CD14-positive monocyte (primary cell): ENCODE measurements at regions not wholly inside any gene's neighbourhood (a gene's known extent, or its start where the extent isn't known, plus 50 kb on each side); places are given as distances from the start of the nearest gene placed in this dataset.

ENCODE experiments used
- DNase-seq, 3 donors: peaks; one replicate each; pipeline ENCODE4 v3.0.0-alpha.2; 2011 to 2022
- H2AFZ ChIP-seq: 2 replicates; pipeline ENCODE4 v1.6.0; 2012; ENCODE audit warnings: mild to moderate bottlenecking, low read depth, low read length, inconsistent platforms; ENCODE audit not compliant: insufficient read depth, poor library complexity, severe bottlenecking
- H3K27ac ChIP-seq, 2 donors: 1 replicate in 1 of 2; 2 replicates in 1 of 2; pipeline ENCODE4 v1.5.1; 2012 to 2013; ENCODE audit warnings: low read length in 2 of 2, control low read depth in 1 of 2, inconsistent platforms in 1 of 2, low read depth in 1 of 2, mild to moderate bottlenecking in 1 of 2
- H3K27me3 ChIP-seq, 2 donors: one replicate each; pipeline versions ENCODE4 v1.6.0 to v1.6.1; 2011 to 2013; ENCODE audit warnings: low read length in 2 of 2; ENCODE audit not compliant: control insufficient read depth in 2 of 2, insufficient read depth in 2 of 2
- H3K36me3 ChIP-seq, 2 donors: replicated peaks in 1 of 2; 1 replicate in 1 of 2; 2 replicates in 1 of 2; pipeline versions ENCODE4 v1.5.1 to v1.6.1; 2012 to 2013; ENCODE audit warnings: low read length in 2 of 2, control low read depth in 1 of 2, inconsistent platforms in 1 of 2, mild to moderate bottlenecking in 1 of 2; ENCODE audit not compliant: insufficient read depth in 2 of 2, control insufficient read depth in 1 of 2
- H3K4me1 ChIP-seq, 2 donors: 1 replicate in 1 of 2; 2 replicates in 1 of 2; pipeline versions ENCODE4 v1.5.1 to v1.6.1; 2012 to 2013; ENCODE audit warnings: low read length in 2 of 2, control low read depth in 1 of 2, inconsistent platforms in 1 of 2, mild to moderate bottlenecking in 1 of 2, moderate library complexity in 1 of 2; ENCODE audit not compliant: insufficient read depth in 2 of 2, control insufficient read depth in 1 of 2
- H3K4me2 ChIP-seq: replicated peaks from 2 replicates; pipeline ENCODE3; 2012; ENCODE audit warnings: low read length, moderate library complexity, mild to moderate bottlenecking; ENCODE audit not compliant: poor library complexity, severe bottlenecking; ENCODE audit errors: extremely low read depth
- H3K4me3 ChIP-seq, 3 experiments: fragments of 200-600 bp in 1 of 3; sonication (generic) in 1 of 3; replicated peaks in 1 of 3; 1 replicate in 2 of 3; 2 replicates in 1 of 3; pipeline ENCODE4 v1.5.1; 2011 to 2013; ENCODE audit warnings: low read length in 3 of 3, mild to moderate bottlenecking in 3 of 3, control low read depth in 2 of 3, low read depth in 2 of 3, inconsistent platforms in 1 of 3, moderate library complexity in 1 of 3
- H3K79me2 ChIP-seq: 2 replicates; pipeline ENCODE4 v1.6.0; 2012; ENCODE audit warnings: mild to moderate bottlenecking, control low read depth, inconsistent platforms, low read length, moderate library complexity; ENCODE audit not compliant: insufficient read depth
- H3K9ac ChIP-seq: 2 replicates; pipeline ENCODE4 v1.6.0; 2017; ENCODE audit warnings: low read length, mild to moderate bottlenecking; ENCODE audit not compliant: insufficient read depth, poor library complexity, severe bottlenecking
- H3K9me3 ChIP-seq, 2 donors: replicated peaks in 1 of 2; 1 replicate in 1 of 2; 2 replicates in 1 of 2; pipeline versions ENCODE4 v1.5.1 to v1.6.1; 2012 to 2013; ENCODE audit warnings: low read length in 2 of 2, control low read depth in 1 of 2; ENCODE audit not compliant: control insufficient read depth in 1 of 2, insufficient read depth in 1 of 2
- H4K20me1 ChIP-seq: 2 replicates; pipeline ENCODE4 v1.6.0; 2012; ENCODE audit warnings: mild to moderate bottlenecking, low read length, control low read depth, moderate library complexity; ENCODE audit not compliant: insufficient read depth
- H3K27ac Mint-ChIP-seq, 7 donors: one replicate each; pipeline ENCODE4 v1.8.0; 2020; ENCODE audit warnings: mild to moderate bottlenecking in 7 of 7, mixed read lengths in 7 of 7, moderate library complexity in 6 of 7, inconsistent platforms in 2 of 7
- H3K27me3 Mint-ChIP-seq, 3 donors: one replicate each; pipeline ENCODE4 v1.8.0; 2021 to 2022; ENCODE audit warnings: low read depth in 3 of 3, mild to moderate bottlenecking in 3 of 3, mixed read lengths in 3 of 3, moderate library complexity in 3 of 3, inconsistent platforms in 1 of 3
- H3K36me3 Mint-ChIP-seq, 2 donors: one replicate each; pipeline ENCODE4 v1.8.0; 2020; ENCODE audit warnings: mixed read lengths in 2 of 2, inconsistent platforms in 1 of 2, mild to moderate bottlenecking in 1 of 2
- H3K4me1 Mint-ChIP-seq: one replicate; pipeline ENCODE4 v1.8.0; 2020; ENCODE audit warnings: mild to moderate bottlenecking, mixed read lengths
- H3K4me3 Mint-ChIP-seq, 2 donors: one replicate each; pipeline ENCODE4 v1.8.0; 2020; ENCODE audit warnings: mild to moderate bottlenecking in 2 of 2, mixed read lengths in 2 of 2, moderate library complexity in 1 of 2
- H3K9me3 Mint-ChIP-seq, 7 donors: one replicate each; pipeline ENCODE4 v1.8.0; 2020 to 2022; ENCODE audit warnings: mixed read lengths in 7 of 7, mild to moderate bottlenecking in 6 of 7, moderate library complexity in 6 of 7, inconsistent platforms in 2 of 7
- CTCF ChIP-seq: fragments of 200-600 bp; IDR thresholded peaks from one replicate; pipeline ENCODE4 v1.8.0; 2022; ENCODE audit warnings: antibody characterized with exemption, mild to moderate bottlenecking
- WGBS: methylation state at CpG from one replicate; pipeline ENCODE4 v1.1.5; 2013; ENCODE audit warnings: missing lambda C conversion rate; ENCODE audit not compliant: insufficient coverage; 5-methylcytosine and 5-hydroxymethylcytosine counted together
- intact Hi-C, 2 donors: fragments of 100-400 bp; cut with micrococcal nuclease; formaldehyde crosslinking; loops; one replicate each; pipeline versions ENCODE4 v1.15.0 to v1.15.1; 2023

GRCh38 chr12:25639406-25639805 is 86.3 kb upstream of the LMNTD1 start:
- TF ChIP-seq CTCF = no peak
- Histone ChIP-seq H4K20me1 (no peaks in the 10 kb centered on the region), H3K4me2 (no peak overlapping the region), H3K9ac (no peak overlapping the region), H3K4me3 (no peak overlapping the region), H3K4me1 (no peaks in the 10 kb centered on the region), H3K27ac (no peak overlapping the region), H2AFZ (no peak overlapping the region), H3K79me2 (no peaks in the 10 kb centered on the region), H3K9me3 (no peaks in the 10 kb centered on the region), H3K27me3 (no peaks in the 10 kb centered on the region), H3K36me3 (no peaks in the 10 kb centered on the region)
- no peaks in the 10 kb centered on the region for H3K4me1 Mint-ChIP-seq
- H3K27me3 Mint-ChIP-seq = no peaks in the 10 kb centered on the region
- no peaks in the 10 kb centered on the region for H3K36me3 Mint-ChIP-seq
- no peak overlapping the region for H3K27ac Mint-ChIP-seq
- peaks cover 0 to 10% (median under 1%) of the 10 kb centered on the region in 7 donors for H3K9me3 Mint-ChIP-seq
- no peak overlapping the region for H3K4me3 Mint-ChIP-seq
- intact Hi-C loops = no loop called here
- no CpG with 5 or more reads among the region's 5 CpGs for WGBS
- DNase-seq = no peak

GRCh38 chr12:25644979-25645378 is 91.9 kb upstream of the LMNTD1 start:
- no peaks in the 10 kb centered on the region for H4K20me1 ChIP-seq
- no peaks in the 10 kb centered on the region for H3K27me3 ChIP-seq
- no peaks in the 10 kb centered on the region for H3K79me2 ChIP-seq
- no peak overlapping the region for H3K4me3 ChIP-seq
- Mint-ChIP-seq H3K27ac (no peak overlapping the region), H3K27me3 (no peaks in the 10 kb centered on the region), H3K4me3 (no peak overlapping the region), H3K9me3 (peaks cover 0 to 1% (median 0%) of the 10 kb centered on the region in 7 donors), H3K4me1 (no peaks in the 10 kb centered on the region), H3K36me3 (no peaks in the 10 kb centered on the region)
- WGBS = 63% methylated on average over 3 of the region's 3 CpGs
- no peak for TF ChIP-seq CTCF
- no peak overlapping the region for H2AFZ ChIP-seq
- DNase-seq = no peak
- H3K4me1 ChIP-seq = no peaks in the 10 kb centered on the region
- H3K36me3 ChIP-seq = no peaks in the 10 kb centered on the region
- no peak overlapping the region for H3K9ac ChIP-seq
- no peaks in the 10 kb centered on the region for H3K9me3 ChIP-seq
- H3K4me2 ChIP-seq = no peak overlapping the region
- intact Hi-C loops = no loop called here
- no peak overlapping the region for H3K27ac ChIP-seq
